ENCODE measurements at regions not wholly inside any gene's neighbourhood (a gene's known extent, or its start where the extent isn't known, plus 50 kb on each side); places are given as distances from the start of the nearest gene placed in this dataset.

DNA sequence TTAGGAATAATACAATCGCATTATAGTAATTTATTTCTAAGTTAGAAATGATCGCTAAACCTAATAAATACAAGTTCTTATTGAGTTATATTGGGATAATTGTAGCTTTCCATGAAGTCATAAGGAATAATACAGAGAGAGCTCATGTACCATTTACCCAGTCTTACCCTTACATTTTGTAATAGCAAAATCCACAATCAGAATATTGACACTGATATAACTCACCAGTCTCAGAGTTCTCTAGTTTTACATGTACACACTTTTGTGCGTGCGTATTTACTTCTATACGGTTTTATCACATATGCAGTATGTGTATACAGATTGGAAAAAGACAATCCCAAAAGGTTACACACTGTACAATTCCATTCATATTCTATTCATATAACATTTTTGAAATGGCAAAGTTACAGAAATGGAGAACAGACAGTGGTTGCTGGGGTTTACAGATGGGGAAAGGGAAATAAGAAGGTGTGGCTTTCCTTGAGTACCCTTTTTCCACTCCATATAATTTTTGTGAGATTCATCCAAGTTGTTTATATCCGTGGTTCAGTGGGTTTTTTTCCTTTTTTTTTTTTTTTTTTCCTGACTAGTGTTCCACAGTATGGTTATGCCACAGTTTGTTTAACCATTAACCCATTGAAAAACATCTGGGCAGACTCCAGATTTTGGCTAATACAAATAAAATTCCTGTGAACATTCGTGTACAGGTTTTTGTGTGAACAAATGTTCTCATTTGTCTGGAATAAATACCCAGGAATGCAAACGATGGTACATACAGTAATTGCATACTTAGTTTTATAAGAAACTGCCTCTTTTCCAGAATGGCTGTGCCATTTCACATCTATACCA lies 117.2 kb downstream of the HNMT start:
- Mint-ChIP-seq H3K4me3 (no peak overlapping the region), H3K27me3 (ENCODE audit: insufficient read depth, low read depth, poor library complexity) (no peaks in the 10 kb centered on the region), H3K27ac (no peak overlapping the region), H3K9me3 (no peaks in the 10 kb centered on the region), H3K36me3 (ENCODE audit: low read depth) (no peaks in the 10 kb centered on the region), H3K4me1 (no peaks in the 10 kb centered on the region)
- H3K27ac ChIP-seq (ENCODE audit: low read depth): no peak overlapping the region
- peaks cover 3% of the 10 kb centered on the region; the same call in 1 of the 2 replicates for H4K20me1 ChIP-seq (replicated peaks; ENCODE audit: insufficient read depth)
- no peak overlapping the region for H3K4me2 ChIP-seq
- no peaks in the 10 kb centered on the region for H3K9me2 ChIP-seq (ENCODE audit: insufficient read depth)
- no peaks in the 10 kb centered on the region for H3K79me2 ChIP-seq (replicated peaks; ENCODE audit: insufficient read depth)
- no peaks in the 10 kb centered on the region for H3K36me3 ChIP-seq (ENCODE audit: insufficient read depth)
- no peak for DNase-seq (ENCODE audit: low spot score)
- ATAC-seq: no peak
- TF ChIP-seq, protein P1, sequence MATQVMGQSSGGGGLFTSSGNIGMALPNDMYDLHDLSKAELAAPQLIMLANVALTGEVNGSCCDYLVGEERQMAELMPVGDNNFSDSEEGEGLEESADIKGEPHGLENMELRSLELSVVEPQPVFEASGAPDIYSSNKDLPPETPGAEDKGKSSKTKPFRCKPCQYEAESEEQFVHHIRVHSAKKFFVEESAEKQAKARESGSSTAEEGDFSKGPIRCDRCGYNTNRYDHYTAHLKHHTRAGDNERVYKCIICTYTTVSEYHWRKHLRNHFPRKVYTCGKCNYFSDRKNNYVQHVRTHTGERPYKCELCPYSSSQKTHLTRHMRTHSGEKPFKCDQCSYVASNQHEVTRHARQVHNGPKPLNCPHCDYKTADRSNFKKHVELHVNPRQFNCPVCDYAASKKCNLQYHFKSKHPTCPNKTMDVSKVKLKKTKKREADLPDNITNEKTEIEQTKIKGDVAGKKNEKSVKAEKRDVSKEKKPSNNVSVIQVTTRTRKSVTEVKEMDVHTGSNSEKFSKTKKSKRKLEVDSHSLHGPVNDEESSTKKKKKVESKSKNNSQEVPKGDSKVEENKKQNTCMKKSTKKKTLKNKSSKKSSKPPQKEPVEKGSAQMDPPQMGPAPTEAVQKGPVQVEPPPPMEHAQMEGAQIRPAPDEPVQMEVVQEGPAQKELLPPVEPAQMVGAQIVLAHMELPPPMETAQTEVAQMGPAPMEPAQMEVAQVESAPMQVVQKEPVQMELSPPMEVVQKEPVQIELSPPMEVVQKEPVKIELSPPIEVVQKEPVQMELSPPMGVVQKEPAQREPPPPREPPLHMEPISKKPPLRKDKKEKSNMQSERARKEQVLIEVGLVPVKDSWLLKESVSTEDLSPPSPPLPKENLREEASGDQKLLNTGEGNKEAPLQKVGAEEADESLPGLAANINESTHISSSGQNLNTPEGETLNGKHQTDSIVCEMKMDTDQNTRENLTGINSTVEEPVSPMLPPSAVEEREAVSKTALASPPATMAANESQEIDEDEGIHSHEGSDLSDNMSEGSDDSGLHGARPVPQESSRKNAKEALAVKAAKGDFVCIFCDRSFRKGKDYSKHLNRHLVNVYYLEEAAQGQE (IDR thresholded peaks at IDR 0.05; ENCODE audit: unreplicated experiment): no peak
- TF ChIP-seq, protein P2, sequence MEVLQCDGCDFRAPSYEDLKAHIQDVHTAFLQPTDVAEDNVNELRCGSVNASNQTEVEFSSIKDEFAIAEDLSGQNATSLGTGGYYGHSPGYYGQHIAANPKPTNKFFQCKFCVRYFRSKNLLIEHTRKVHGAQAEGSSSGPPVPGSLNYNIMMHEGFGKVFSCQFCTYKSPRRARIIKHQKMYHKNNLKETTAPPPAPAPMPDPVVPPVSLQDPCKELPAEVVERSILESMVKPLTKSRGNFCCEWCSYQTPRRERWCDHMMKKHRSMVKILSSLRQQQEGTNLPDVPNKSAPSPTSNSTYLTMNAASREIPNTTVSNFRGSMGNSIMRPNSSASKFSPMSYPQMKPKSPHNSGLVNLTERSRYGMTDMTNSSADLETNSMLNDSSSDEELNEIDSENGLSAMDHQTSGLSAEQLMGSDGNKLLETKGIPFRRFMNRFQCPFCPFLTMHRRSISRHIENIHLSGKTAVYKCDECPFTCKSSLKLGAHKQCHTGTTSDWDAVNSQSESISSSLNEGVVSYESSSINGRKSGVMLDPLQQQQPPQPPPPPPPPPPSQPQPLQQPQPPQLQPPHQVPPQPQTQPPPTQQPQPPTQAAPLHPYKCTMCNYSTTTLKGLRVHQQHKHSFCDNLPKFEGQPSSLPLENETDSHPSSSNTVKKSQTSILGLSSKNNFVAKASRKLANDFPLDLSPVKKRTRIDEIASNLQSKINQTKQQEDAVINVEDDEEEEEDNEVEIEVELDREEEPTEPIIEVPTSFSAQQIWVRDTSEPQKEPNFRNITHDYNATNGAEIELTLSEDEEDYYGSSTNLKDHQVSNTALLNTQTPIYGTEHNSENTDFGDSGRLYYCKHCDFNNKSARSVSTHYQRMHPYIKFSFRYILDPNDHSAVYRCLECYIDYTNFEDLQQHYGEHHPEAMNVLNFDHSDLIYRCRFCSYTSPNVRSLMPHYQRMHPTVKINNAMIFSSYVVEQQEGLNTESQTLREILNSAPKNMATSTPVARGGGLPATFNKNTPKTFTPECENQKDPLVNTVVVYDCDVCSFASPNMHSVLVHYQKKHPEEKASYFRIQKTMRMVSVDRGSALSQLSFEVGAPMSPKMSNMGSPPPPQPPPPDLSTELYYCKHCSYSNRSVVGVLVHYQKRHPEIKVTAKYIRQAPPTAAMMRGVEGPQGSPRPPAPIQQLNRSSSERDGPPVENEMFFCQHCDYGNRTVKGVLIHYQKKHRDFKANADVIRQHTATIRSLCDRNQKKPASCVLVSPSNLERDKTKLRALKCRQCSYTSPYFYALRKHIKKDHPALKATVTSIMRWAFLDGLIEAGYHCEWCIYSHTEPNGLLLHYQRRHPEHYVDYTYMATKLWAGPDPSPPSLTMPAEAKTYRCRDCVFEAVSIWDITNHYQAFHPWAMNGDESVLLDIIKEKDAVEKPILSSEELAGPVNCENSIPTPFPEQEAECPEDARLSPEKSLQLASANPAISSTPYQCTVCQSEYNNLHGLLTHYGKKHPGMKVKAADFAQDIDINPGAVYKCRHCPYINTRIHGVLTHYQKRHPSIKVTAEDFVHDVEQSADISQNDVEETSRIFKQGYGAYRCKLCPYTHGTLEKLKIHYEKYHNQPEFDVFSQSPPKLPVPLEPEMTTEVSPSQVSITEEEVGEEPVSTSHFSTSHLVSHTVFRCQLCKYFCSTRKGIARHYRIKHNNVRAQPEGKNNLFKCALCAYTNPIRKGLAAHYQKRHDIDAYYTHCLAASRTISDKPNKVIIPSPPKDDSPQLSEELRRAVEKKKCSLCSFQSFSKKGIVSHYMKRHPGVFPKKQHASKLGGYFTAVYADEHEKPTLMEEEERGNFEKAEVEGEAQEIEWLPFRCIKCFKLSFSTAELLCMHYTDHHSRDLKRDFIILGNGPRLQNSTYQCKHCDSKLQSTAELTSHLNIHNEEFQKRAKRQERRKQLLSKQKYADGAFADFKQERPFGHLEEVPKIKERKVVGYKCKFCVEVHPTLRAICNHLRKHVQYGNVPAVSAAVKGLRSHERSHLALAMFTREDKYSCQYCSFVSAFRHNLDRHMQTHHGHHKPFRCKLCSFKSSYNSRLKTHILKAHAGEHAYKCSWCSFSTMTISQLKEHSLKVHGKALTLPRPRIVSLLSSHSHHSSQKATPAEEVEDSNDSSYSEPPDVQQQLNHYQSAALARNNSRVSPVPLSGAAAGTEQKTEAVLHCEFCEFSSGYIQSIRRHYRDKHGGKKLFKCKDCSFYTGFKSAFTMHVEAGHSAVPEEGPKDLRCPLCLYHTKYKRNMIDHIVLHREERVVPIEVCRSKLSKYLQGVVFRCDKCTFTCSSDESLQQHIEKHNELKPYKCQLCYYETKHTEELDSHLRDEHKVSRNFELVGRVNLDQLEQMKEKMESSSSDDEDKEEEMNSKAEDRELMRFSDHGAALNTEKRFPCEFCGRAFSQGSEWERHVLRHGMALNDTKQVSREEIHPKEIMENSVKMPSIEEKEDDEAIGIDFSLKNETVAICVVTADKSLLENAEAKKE (CRISPR knock-in tag; IDR thresholded peaks at IDR 0.05): no peak
- TF ChIP-seq STAT1 (IDR thresholded peaks at IDR 0.05; ENCODE audit: unreplicated experiment): no peak
- TF ChIP-seq NANOG (IDR thresholded peaks at IDR 0.05; ENCODE audit: borderline replicate concordance): no peak
- no peak for TF ChIP-seq EZH2 (IDR thresholded peaks at IDR 0.05; ENCODE audit: low read depth, unreplicated experiment)
- TF ChIP-seq, protein P3, sequence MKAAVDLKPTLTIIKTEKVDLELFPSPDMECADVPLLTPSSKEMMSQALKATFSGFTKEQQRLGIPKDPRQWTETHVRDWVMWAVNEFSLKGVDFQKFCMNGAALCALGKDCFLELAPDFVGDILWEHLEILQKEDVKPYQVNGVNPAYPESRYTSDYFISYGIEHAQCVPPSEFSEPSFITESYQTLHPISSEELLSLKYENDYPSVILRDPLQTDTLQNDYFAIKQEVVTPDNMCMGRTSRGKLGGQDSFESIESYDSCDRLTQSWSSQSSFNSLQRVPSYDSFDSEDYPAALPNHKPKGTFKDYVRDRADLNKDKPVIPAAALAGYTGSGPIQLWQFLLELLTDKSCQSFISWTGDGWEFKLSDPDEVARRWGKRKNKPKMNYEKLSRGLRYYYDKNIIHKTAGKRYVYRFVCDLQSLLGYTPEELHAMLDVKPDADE (IDR thresholded peaks at IDR 0.05): no peak
- TF ChIP-seq CREB1 (CRISPR knock-in tag; IDR thresholded peaks at IDR 0.05; ENCODE audit: low read depth): no peak
- no peak for TF ChIP-seq JUNB (IDR thresholded peaks at IDR 0.05; ENCODE audit: unreplicated experiment)
- no peak for TF ChIP-seq ZNF114 (CRISPR knock-in tag; IDR thresholded peaks at IDR 0.05)
- TF ChIP-seq, protein P4, sequence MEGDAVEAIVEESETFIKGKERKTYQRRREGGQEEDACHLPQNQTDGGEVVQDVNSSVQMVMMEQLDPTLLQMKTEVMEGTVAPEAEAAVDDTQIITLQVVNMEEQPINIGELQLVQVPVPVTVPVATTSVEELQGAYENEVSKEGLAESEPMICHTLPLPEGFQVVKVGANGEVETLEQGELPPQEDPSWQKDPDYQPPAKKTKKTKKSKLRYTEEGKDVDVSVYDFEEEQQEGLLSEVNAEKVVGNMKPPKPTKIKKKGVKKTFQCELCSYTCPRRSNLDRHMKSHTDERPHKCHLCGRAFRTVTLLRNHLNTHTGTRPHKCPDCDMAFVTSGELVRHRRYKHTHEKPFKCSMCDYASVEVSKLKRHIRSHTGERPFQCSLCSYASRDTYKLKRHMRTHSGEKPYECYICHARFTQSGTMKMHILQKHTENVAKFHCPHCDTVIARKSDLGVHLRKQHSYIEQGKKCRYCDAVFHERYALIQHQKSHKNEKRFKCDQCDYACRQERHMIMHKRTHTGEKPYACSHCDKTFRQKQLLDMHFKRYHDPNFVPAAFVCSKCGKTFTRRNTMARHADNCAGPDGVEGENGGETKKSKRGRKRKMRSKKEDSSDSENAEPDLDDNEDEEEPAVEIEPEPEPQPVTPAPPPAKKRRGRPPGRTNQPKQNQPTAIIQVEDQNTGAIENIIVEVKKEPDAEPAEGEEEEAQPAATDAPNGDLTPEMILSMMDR (conservative IDR thresholded peaks at IDR 0.05; ENCODE audit: low read depth in 2 of 2): no peak
- no peak for TF ChIP-seq EZH2phosphoT487 (IDR thresholded peaks at IDR 0.05; ENCODE audit: unreplicated experiment)
- no peak for TF ChIP-seq POLR2AphosphoS5 (IDR thresholded peaks at IDR 0.05; ENCODE audit: low read depth)
- no peak for TF ChIP-seq ZNF331 (CRISPR knock-in tag; IDR thresholded peaks at IDR 0.05; ENCODE audit: low read depth)
- no peaks in the 10 kb centered on the region for H3K4me1 ChIP-seq (ENCODE audit: insufficient read depth)
- H3K27me3 ChIP-seq (ENCODE audit: insufficient read depth): no peaks in the 10 kb centered on the region
- no peak overlapping the region for H2AFZ ChIP-seq
- H3K4me3 ChIP-seq: no peak overlapping the region
- H3F3A ChIP-seq (replicated peaks; ENCODE audit: low read depth): no peaks in the 10 kb centered on the region

Data from GM23338 (cell line).